GM12878 (cell line): ENCODE measurements at regions not wholly inside any gene's neighbourhood (a gene's known extent, or its start where the extent isn't known, plus 50 kb on each side); places are given as distances from the start of the nearest gene placed in this dataset.

Experiments
- ATAC-seq: fragments of 200-7000 bp; cut with Tn5 transposase; 3 replicates; pipeline ENCODE4 v1.9.1; 2020; ENCODE audit warnings: mild to moderate bottlenecking, moderate library complexity
- BruUV-seq: library from RNA; stranded (reverse); fragments of 400-500 nt; replicated peaks from 2 replicates; lab custom pipeline; 2021; lab: Mats Ljungman, UMichigan
- CTCF ChIA-PET: fragments of 300-600 bp; sonication (Branson Sonifier 250); formaldehyde crosslinking; extraction: SDS; loops from one replicate; lab custom pipeline; 2021; ENCODE audit warnings: inconsistent platforms; lab: Yijun Ruan, JAX
- POLR2A ChIA-PET: fragments of 350-600 bp; formaldehyde crosslinking; extraction: SDS; loops from one replicate; lab custom pipeline; 2021; ENCODE audit warnings: inconsistent platforms; lab: Charles Lee
- RAD21 ChIA-PET: fragments of 300-600 bp; sonication (Branson Sonifier 250); formaldehyde crosslinking; loops from one replicate; lab custom pipeline; 2023; ENCODE audit warnings: antibody characterized with exemption; ENCODE audit not compliant: unreplicated experiment; lab: Charles Lee
- SMC1A ChIA-PET: fragments of 300-600 bp; sonication (Branson Sonifier 250); formaldehyde crosslinking; loops from one replicate; lab custom pipeline; 2023; ENCODE audit not compliant: unreplicated experiment, uncharacterized antibody; lab: Charles Lee
- DNase-seq: peaks from one replicate; pipeline ENCODE4 v3.0.0-alpha.2; 2011; ENCODE audit warnings: low read depth, low spot score
- FAIRE-seq: peaks from 3 replicates; lab custom pipeline; 2011; peaks lifted over from hg19 to GRCh38; lab: Jason Lieb, UNC
- H2AFZ ChIP-seq: 2 replicates; pipeline ENCODE4 v1.6.0; 2011; ENCODE audit warnings: low read depth, low read length, control low read depth; ENCODE audit not compliant: control insufficient read depth
- H3K27ac ChIP-seq: 2 replicates; pipeline ENCODE4 v1.5.1; 2011; ENCODE audit warnings: control low read depth; ENCODE audit not compliant: control insufficient read depth, insufficient read depth
- H3K27me3 ChIP-seq, 2 experiments: replicated peaks in 1 of 2; 2 replicates each; pipeline versions ENCODE4 v1.6.0 to v1.6.1; 2011; ENCODE audit warnings: low read length in 1 of 2; ENCODE audit not compliant: control insufficient read depth in 2 of 2, insufficient read depth in 2 of 2
- H3K36me3 ChIP-seq, 2 experiments: 2 replicates each; pipeline ENCODE4 v1.5.1; 2011; ENCODE audit warnings: low read length in 1 of 2; ENCODE audit not compliant: control insufficient read depth in 2 of 2, insufficient read depth in 2 of 2
- H3K4me1 ChIP-seq: 2 replicates; pipeline ENCODE4 v1.6.1; 2011; ENCODE audit warnings: mild to moderate bottlenecking, low read length, moderate library complexity, mixed read lengths; ENCODE audit not compliant: control insufficient read depth, insufficient read depth
- H3K4me2 ChIP-seq: 2 replicates; pipeline ENCODE4 v1.6.0; 2011; ENCODE audit warnings: control low read depth; ENCODE audit not compliant: control insufficient read depth, insufficient read depth
- H3K4me3 ChIP-seq: fragments of 200-600 bp; sonication (generic); 2 replicates; pipeline ENCODE4 v1.5.1; 2016
- H3K79me2 ChIP-seq: 2 replicates; pipeline ENCODE4 v1.6.0; 2011; ENCODE audit warnings: low read length; ENCODE audit not compliant: control insufficient read depth, insufficient read depth
- H3K9ac ChIP-seq: 2 replicates; pipeline ENCODE4 v1.8.0; 2011; ENCODE audit warnings: low read length, control low read depth, mixed read lengths; ENCODE audit not compliant: control insufficient read depth, insufficient read depth
- H3K9me3 ChIP-seq: replicated peaks from 3 replicates; pipeline ENCODE4 v1.5.1; 2011; ENCODE audit warnings: mild to moderate bottlenecking, low read length; ENCODE audit not compliant: control insufficient read depth, insufficient read depth
- H4K20me1 ChIP-seq: 2 replicates; pipeline ENCODE4 v1.6.0; 2011; ENCODE audit not compliant: control insufficient read depth, insufficient read depth
- CHD2 ChIP-seq: IDR thresholded peaks from 2 replicates; pipeline ENCODE4 v1.6.1; 2011; ENCODE audit warnings: low read depth, low read length, improper control_type of control experiment, borderline replicate concordance
- CTCF ChIP-seq, 3 experiments: IDR thresholded peaks in 2 of 3; conservative IDR thresholded peaks in 1 of 3; 2 replicates each; pipeline ENCODE4 v1.5.1; 2011; ENCODE audit warnings: low read depth in 3 of 3, low read length in 3 of 3, mild to moderate bottlenecking in 3 of 3, control low read depth in 2 of 3, moderate library complexity in 2 of 3, inconsistent platforms in 1 of 3, mixed read lengths in 1 of 3; ENCODE audit not compliant: control insufficient read depth in 2 of 3, insufficient read depth in 1 of 3; ENCODE audit errors: extremely low read depth in 1 of 3
- MEF2A ChIP-seq: IDR thresholded peaks from 2 replicates; pipeline ENCODE4 v1.6.1; 2011; ENCODE audit warnings: low read depth, mild to moderate bottlenecking, low read length, moderate library complexity; ENCODE audit not compliant: insufficient read depth
- NR2C2 ChIP-seq: IDR thresholded peaks from 2 replicates; pipeline ENCODE4 v1.6.1; 2011; ENCODE audit warnings: borderline replicate concordance, low read depth; ENCODE audit not compliant: control insufficient read depth, insufficient read length
- PAX5 ChIP-seq: IDR thresholded peaks from 2 replicates; pipeline ENCODE4 v1.6.1; 2011; ENCODE audit warnings: low read depth, low read length, borderline replicate concordance
- RELB ChIP-seq: fragments of 450-650 bp; IDR thresholded peaks from 2 replicates; pipeline ENCODE4 v1.6.1; 2017; ENCODE audit warnings: low read depth, mild to moderate bottlenecking, moderate library complexity
- TARDBP ChIP-seq: IDR thresholded peaks from 2 replicates; pipeline ENCODE4 v1.6.1; 2016; ENCODE audit warnings: borderline replicate concordance
- WRNIP1 ChIP-seq: IDR thresholded peaks from 2 replicates; pipeline ENCODE4 v1.6.1; 2011; ENCODE audit warnings: low read depth, low read length, improper control_type of control experiment, borderline replicate concordance
- ZBTB40 ChIP-seq: fragments of 450-650 bp; IDR thresholded peaks from 2 replicates; pipeline ENCODE4 v1.6.1; 2016; ENCODE audit warnings: mild to moderate bottlenecking, moderate library complexity, borderline replicate concordance
- WGBS: methylation state at CpG from one replicate; pipeline ENCODE4 v1.1.6; 2016; ENCODE audit warnings: low lambda C conversion rate; ENCODE audit not compliant: insufficient replicate concordance, insufficient coverage; ENCODE audit errors: missing lambda C conversion rate; 5-methylcytosine and 5-hydroxymethylcytosine counted together
- in situ Hi-C: fragments of 300-500 bp; cut with MboI; formaldehyde crosslinking; loops from 9 replicates; pipeline ENCODE4 v1.14.3; 2018; ENCODE audit warnings: mixed read lengths
- intact Hi-C: fragments of 100-400 bp; cut with micrococcal nuclease; formaldehyde crosslinking; loops from one replicate; pipeline ENCODE4 v1.14.2; 2022; ENCODE audit not compliant: unreplicated experiment

GRCh38 chr12:66862356-66862985 lies 183.6 kb upstream of the GRIP1 start:
- in situ Hi-C loops (loop anchor here (5.0 kb wide), 1 partner anchor 175 kb away; no protein-coding TSS in a partner anchor), intact Hi-C loops (loop anchor here (10.0 kb wide), 1 partner anchor 598 kb away; no protein-coding TSS in a partner anchor)
- TF ChIP-seq MEF2A: no peak
- no peak for TF ChIP-seq CTCF (IDR thresholded peaks at IDR 0.05 in 2 of 3, conservative IDR thresholded peaks at IDR 0.05 in 1 of 3; ENCODE audit: control insufficient read depth in 2 of 3, extremely low read depth in 1 of 3, insufficient read depth in 1 of 3, low read depth in 3 of 3, low read length in 3 of 3)
- no peak for TF ChIP-seq PAX5
- no peak for TF ChIP-seq NR2C2
- no peak for TF ChIP-seq WRNIP1
- no peak for TF ChIP-seq RELB
- TF ChIP-seq ZBTB40: no peak
- TF ChIP-seq CHD2: no peak
- no peak for TF ChIP-seq TARDBP
- Histone ChIP-seq H3K9me3 (no peaks in the 10 kb centered on the region), H3K27ac (no peak overlapping the region), H2AFZ (no peak overlapping the region), H4K20me1 (no peaks in the 10 kb centered on the region), H3K36me3 (no peaks in the 10 kb centered on the region), H3K27me3 (no peaks in the 10 kb centered on the region), H3K4me1 (no peaks in the 10 kb centered on the region), H3K4me3 (no peak overlapping the region), H3K79me2 (no peaks in the 10 kb centered on the region), H3K4me2 (no peak overlapping the region), H3K9ac (no peak overlapping the region)
- CTCF ChIA-PET: interaction anchor here (0.7 to 2.0 kb wide), 2 partner anchors 19 to 153 kb away, joined by 3 to 9 read pairs; no protein-coding TSS in a partner anchor
- POLR2A ChIA-PET: no interaction called here
- ATAC-seq (no peak), DNase-seq (no peak), FAIRE-seq (no peak)
- SMC1A ChIA-PET: interaction anchor here (0.7 kb wide), 1 partner anchor 170 kb away, joined by 3 read pairs; no protein-coding TSS in a partner anchor
- RAD21 ChIA-PET: no interaction called here
- WGBS: 39% methylated on average over 3 of the region's 3 CpGs
- no TSS peak for BruUV-seq
